K562 (cell line): ENCODE measurements at regions not wholly inside any gene's neighbourhood (a gene's known extent, or its start where the extent isn't known, plus 50 kb on each side); places are given as distances from the start of the nearest gene placed in this dataset.

Experiments
- ATAC-seq: fragments of 200-7000 bp; cut with Tn5 transposase; 3 replicates; pipeline ENCODE4 v1.9.1; 2020; ENCODE audit warnings: moderate library complexity
- BruUV-seq: library from RNA; stranded (reverse); fragments of 400-500 nt; replicated peaks from 2 replicates; lab custom pipeline; 2021; lab: Mats Ljungman, UMichigan
- CTCF ChIA-PET: fragments of 300-600 bp; formaldehyde crosslinking; extraction: SDS; loops from one replicate; lab custom pipeline; 2021; ENCODE audit warnings: low intra/inter-chr PET ratio; lab: Yijun Ruan, JAX
- POLR2A ChIA-PET: fragments of 300-600, 350-650 bp; sonication (Branson Sonifier 250); formaldehyde crosslinking; extraction: SDS; loops from one replicate; lab custom pipeline; 2021; ENCODE audit warnings: antibody characterized with exemption, inconsistent platforms; lab: Yijun Ruan, JAX
- DNase-seq, 4 experiments: peaks; one replicate each; pipeline versions ENCODE4 v3.0.0 to v3.0.0-alpha.2; 2011 to 2018; ENCODE audit warnings: low spot score in 3 of 4, mixed read lengths in 3 of 4; ENCODE audit errors: extremely low read depth in 1 of 4
- FAIRE-seq: peaks from 2 replicates; lab custom pipeline; 2011; peaks lifted over from hg19 to GRCh38; lab: Jason Lieb, UNC
- H2AFZ ChIP-seq: 2 replicates; pipeline ENCODE4 v1.6.0; 2011; ENCODE audit warnings: low read depth, low read length, control low read depth, inconsistent platforms
- H3K27ac ChIP-seq: fragments of 200-600 bp; 3 replicates; pipeline ENCODE4 v1.8.0; 2011; ENCODE audit warnings: low read depth, mild to moderate bottlenecking, control low read depth, inconsistent platforms, low read length, moderate library complexity, mixed read lengths; ENCODE audit errors: extremely low read depth
- H3K27me3 ChIP-seq, 2 experiments: fragments of 300-600 bp in 1 of 2; 2 replicates in 1 of 2; 3 replicates in 1 of 2; pipeline versions ENCODE4 v1.6.0 to v1.8.0; 2011; ENCODE audit warnings: inconsistent platforms in 2 of 2, low read length in 2 of 2, mild to moderate bottlenecking in 1 of 2, mixed read lengths in 1 of 2, moderate library complexity in 1 of 2; ENCODE audit not compliant: control insufficient read depth in 2 of 2, insufficient read depth in 2 of 2
- H3K36me3 ChIP-seq: fragments of 300-600 bp; 3 replicates; pipeline ENCODE4 v1.8.0; 2011; ENCODE audit warnings: mild to moderate bottlenecking, low read length, inconsistent platforms; ENCODE audit not compliant: control insufficient read depth, insufficient read depth
- H3K4me1 ChIP-seq, 2 experiments: fragments of 200-600 bp in 1 of 2; replicated peaks in 1 of 2; 2 replicates in 1 of 2; 3 replicates in 1 of 2; pipeline versions ENCODE4 v1.5.1 to v1.8.0; 2011; ENCODE audit warnings: inconsistent platforms in 2 of 2, low read length in 2 of 2, mild to moderate bottlenecking in 1 of 2, mixed read lengths in 1 of 2, moderate library complexity in 1 of 2; ENCODE audit not compliant: control insufficient read depth in 2 of 2, insufficient read depth in 2 of 2
- H3K4me2 ChIP-seq: 2 replicates; pipeline ENCODE4 v1.6.1; 2011; ENCODE audit warnings: low read length, control low read depth, inconsistent platforms, mixed read lengths; ENCODE audit not compliant: insufficient read depth
- H3K4me3 ChIP-seq: fragments of 200-600 bp; sonication (generic), shearing (Covaris generic); 2 replicates; pipeline ENCODE4 v1.5.1; 2016; ENCODE audit warnings: control low read depth, inconsistent platforms
- H3K79me2 ChIP-seq: fragments of 200-600 bp; 3 replicates; pipeline ENCODE4 v1.8.0; 2011; ENCODE audit warnings: low read length, inconsistent platforms; ENCODE audit not compliant: control insufficient read depth, insufficient read depth
- H3K9ac ChIP-seq, 2 experiments: 2 replicates each; pipeline versions ENCODE4 v1.6.0 to v1.6.1; 2011; ENCODE audit warnings: low read depth in 2 of 2, low read length in 2 of 2, control low read depth in 1 of 2, inconsistent platforms in 1 of 2, mild to moderate bottlenecking in 1 of 2, mixed read lengths in 1 of 2; ENCODE audit not compliant: insufficient read depth in 1 of 2
- H3K9me1 ChIP-seq: one replicate; pipeline ENCODE4 v1.6.0; 2011; ENCODE audit warnings: inconsistent platforms, mild to moderate bottlenecking, low read length, moderate library complexity; ENCODE audit not compliant: control insufficient read depth, insufficient read depth
- H3K9me3 ChIP-seq: replicated peaks from 2 replicates; pipeline ENCODE4 v1.5.1; 2011; ENCODE audit warnings: low read depth, low read length, inconsistent platforms; ENCODE audit not compliant: control insufficient read depth, insufficient read depth
- H4K20me1 ChIP-seq: replicated peaks from 2 replicates; pipeline ENCODE4 v1.6.1; 2011; ENCODE audit warnings: low read length, inconsistent platforms, mixed read lengths; ENCODE audit not compliant: control insufficient read depth, insufficient read depth
- CBX8 ChIP-seq: fragments of 200-600 bp; sonication (generic); IDR thresholded peaks from 2 replicates; pipeline ENCODE4 v1.6.1; 2012; ENCODE audit warnings: borderline replicate concordance, mixed run types, low read depth, mild to moderate bottlenecking, moderate library complexity, mixed read lengths, low read length, control low read depth, inconsistent platforms; ENCODE audit not compliant: poor library complexity, severe bottlenecking; ENCODE audit errors: extremely low read depth
- ELF4 ChIP-seq: fragments of 450-650 bp; formaldehyde crosslinking; IDR thresholded peaks from 2 replicates; pipeline ENCODE4 v1.4.0; 2022; ENCODE audit warnings: missing genetic modification characterization
- FIP1L1 ChIP-seq: fragments of 200-400 bp; formaldehyde crosslinking; IDR thresholded peaks from 2 replicates; pipeline ENCODE4 v1.6.1; 2018; ENCODE audit warnings: mild to moderate bottlenecking, low read depth, low read length; ENCODE audit not compliant: poor library complexity, severe bottlenecking
- FOXJ2 ChIP-seq: fragments of 200-800 bp; sonication (Bioruptor generic); IDR thresholded peaks from 2 replicates; pipeline ENCODE4 v1.6.1; 2016; ENCODE audit warnings: missing genetic modification characterization, missing compliant biosample characterization
- HDAC2 ChIP-seq: fragments of 450-650 bp; IDR thresholded peaks from 2 replicates; pipeline ENCODE4 v1.6.1; 2016; ENCODE audit warnings: mild to moderate bottlenecking
- PATZ1 ChIP-seq: fragments of 250-450 bp; sonication (Bioruptor Pico); IDR thresholded peaks from 2 replicates; pipeline ENCODE4 v1.5.0; 2020; ENCODE audit warnings: mild to moderate bottlenecking, borderline replicate concordance
- PCBP1 ChIP-seq: fragments of 200-400 bp; formaldehyde crosslinking; IDR thresholded peaks from 2 replicates; pipeline ENCODE4 v1.6.1; 2018; ENCODE audit warnings: mild to moderate bottlenecking, low read depth, low read length; ENCODE audit not compliant: poor library complexity, severe bottlenecking
- POLR2G ChIP-seq: fragments of 200-400 bp; formaldehyde crosslinking; IDR thresholded peaks from 2 replicates; pipeline ENCODE4 v1.6.1; 2017; ENCODE audit warnings: low read depth, mild to moderate bottlenecking, antibody characterized with exemption, low read length, moderate library complexity
- PRMT5 ChIP-seq: sonication (generic); formaldehyde crosslinking; IDR thresholded peaks from 2 replicates; pipeline ENCODE4 v1.5.0; 2020; ENCODE audit warnings: missing genetic modification reagents
- PYGO2 ChIP-seq: fragments of 450-650 bp; IDR thresholded peaks from 2 replicates; pipeline ENCODE4 v1.6.1; 2016; ENCODE audit warnings: mild to moderate bottlenecking, missing genetic modification characterization, moderate library complexity, missing compliant biosample characterization
- SRF ChIP-seq, 2 experiments: fragments of 250-450, 450-650 bp in 1 of 2; sonication (Bioruptor Pico) in 1 of 2; sonication (generic) in 1 of 2; formaldehyde crosslinking; IDR thresholded peaks; 2 replicates each; pipeline versions ENCODE4 v1.5.0 to v1.5.1; 2020 to 2022; ENCODE audit warnings: mild to moderate bottlenecking in 1 of 2, missing genetic modification reagents in 1 of 2
- TEAD2 ChIP-seq: fragments of 450-650 bp; IDR thresholded peaks from 2 replicates; pipeline ENCODE4 v1.6.1; 2016; ENCODE audit warnings: missing genetic modification characterization, control low read depth, missing compliant biosample characterization
- ZNF143 ChIP-seq: sonication (generic); formaldehyde crosslinking; IDR thresholded peaks from 2 replicates; pipeline ENCODE4 v1.9.0; 2022; ENCODE audit warnings: mild to moderate bottlenecking, missing genetic modification reagents
- ZNF512 ChIP-seq: IDR thresholded peaks from 2 replicates; pipeline ENCODE4 v1.6.1; 2016; ENCODE audit warnings: missing genetic modification characterization, missing compliant biosample characterization
- ZNF780A ChIP-seq: fragments of 250-450 bp; sonication (Bioruptor Pico); IDR thresholded peaks from 2 replicates; pipeline ENCODE4 v1.5.0; 2021; ENCODE audit warnings: mild to moderate bottlenecking
- WGBS: fragments of 100-300 bp; shearing (Covaris generic); methylation state at CpG from one replicate; pipeline ENCODE4 v1.1.6; 2016; ENCODE audit warnings: low coverage, mixed read lengths; ENCODE audit not compliant: insufficient coverage; ENCODE audit errors: missing lambda C conversion rate; 5-methylcytosine and 5-hydroxymethylcytosine counted together
- in situ Hi-C: fragments of 300-500 bp; cut with MboI; formaldehyde crosslinking; loops from 4 replicates; pipeline ENCODE4 v1.15.0; 2018; ENCODE audit warnings: inconsistent platforms, mixed read lengths
- intact Hi-C: fragments of 100-400 bp; cut with micrococcal nuclease; formaldehyde crosslinking; loops from 2 replicates; pipeline ENCODE4 v1.14.2; 2022

- Histone ChIP-seq H3K9me3 (no peaks in the 10 kb centered on the region), H3K27ac (no peak overlapping the region), H3K9me1 (no peaks in the 10 kb centered on the region), H3K79me2 (no peaks in the 10 kb centered on the region), H3K36me3 (no peaks in the 10 kb centered on the region), H3K4me1 (no peaks in the 10 kb centered on the region), H2AFZ (no peak overlapping the region), H3K4me3 (no peak overlapping the region), H3K27me3 (peaks cover 2 to 7% of the 10 kb centered on the region in 2 experiments; a peak in 1 of 5 replicates), H4K20me1 (no peaks in the 10 kb centered on the region), H3K4me2 (no peak overlapping the region), H3K9ac (no peak overlapping the region)
- in situ Hi-C loops, result no loop called here
- ChIA-PET POLR2A (interaction anchor here (1.1 kb wide), 1 partner anchor 12 kb away, joined by 3 read pairs; no protein-coding TSS in a partner anchor), CTCF (no interaction called here)
- no TSS peak for BruUV-seq
- ATAC-seq (no peak), FAIRE-seq (no peak), DNase-seq (no peak)
- 2% methylated on average over 3 of the region's 3 CpGs for WGBS
- intact Hi-C loops, result no loop called here
- no peak for TF ChIP-seq PRMT5
- no peak for TF ChIP-seq ELF4 (CRISPR knock-in tag)
- no peak for TF ChIP-seq SRF (CRISPR knock-in tag; IDR thresholded peaks at IDR 0.05)
- TF ChIP-seq PYGO2 (tag), result no peak
- TF ChIP-seq ZNF143 (CRISPR knock-in tag), result no peak
- TF ChIP-seq TEAD2 (tag), result no peak
- TF ChIP-seq FOXJ2 (tag), result no peak
- no peak for TF ChIP-seq CBX8
- no peak for TF ChIP-seq POLR2G
- no peak for TF ChIP-seq FIP1L1
- no peak for TF ChIP-seq PCBP1
- TF ChIP-seq ZNF512, result no peak
- TF ChIP-seq PATZ1, result no peak
- no peak for TF ChIP-seq ZNF780A (CRISPR knock-in tag)
- TF ChIP-seq HDAC2, result no peak
These were observed 164.7 kb upstream of the CHD6 start for GRCh38 chr20:41782730-41783406.
